ENCODE measurements at regions not wholly inside any gene's neighbourhood (a gene's known extent, or its start where the extent isn't known, plus 50 kb on each side); places are given as distances from the start of the nearest gene placed in this dataset.

DNA sequence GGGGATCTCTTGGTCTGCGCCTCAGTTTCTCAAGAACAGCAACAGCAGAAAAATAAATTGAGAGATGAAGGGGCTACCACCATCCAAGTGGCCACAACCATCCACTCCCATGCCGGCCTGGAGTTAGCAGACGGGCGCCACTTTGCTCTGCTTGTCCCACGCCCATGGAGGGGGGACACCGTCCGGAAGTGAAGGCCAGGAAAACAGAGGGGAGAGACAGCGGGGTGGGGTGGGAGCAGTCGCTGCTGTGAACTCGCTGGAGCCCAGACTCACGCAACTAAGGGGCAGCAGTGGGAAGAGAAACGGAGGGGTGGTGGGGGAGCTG lies 135.4 kb downstream of the KIF20B start:
- H3K9me3 ChIP-seq (ENCODE audit: control insufficient read depth in 2 of 3, insufficient read depth in 1 of 3, low read length in 3 of 3), result no peaks in the 10 kb centered on the region
- no peak overlapping the region for H3K27ac ChIP-seq (ENCODE audit: low read depth in 2 of 2, low read length in 2 of 2)
- H3K27me3 ChIP-seq (ENCODE audit: control insufficient read depth, insufficient read depth, low read length), result no peaks in the 10 kb centered on the region
- H3K4me3 ChIP-seq (ENCODE audit: low read length in 3 of 3), result peak overlapping the region; percentile 55 to 80 (median 76)
- H3K36me3 ChIP-seq (ENCODE audit: control insufficient read depth in 2 of 3, insufficient read depth in 3 of 3, low read length in 3 of 3), result no peaks in the 10 kb centered on the region
- peaks cover 0 to 3% (median 0%) of the 10 kb centered on the region in 3 donors for H3K4me1 ChIP-seq (ENCODE audit: control insufficient read depth in 2 of 3, insufficient read depth in 2 of 3, low read depth in 1 of 3, low read length in 3 of 3)
- H3K9ac ChIP-seq (ENCODE audit: low read length in 3 of 3), result peak overlapping the region in 1 of 3 donors; percentile 65
- TF ChIP-seq, protein P1, sequence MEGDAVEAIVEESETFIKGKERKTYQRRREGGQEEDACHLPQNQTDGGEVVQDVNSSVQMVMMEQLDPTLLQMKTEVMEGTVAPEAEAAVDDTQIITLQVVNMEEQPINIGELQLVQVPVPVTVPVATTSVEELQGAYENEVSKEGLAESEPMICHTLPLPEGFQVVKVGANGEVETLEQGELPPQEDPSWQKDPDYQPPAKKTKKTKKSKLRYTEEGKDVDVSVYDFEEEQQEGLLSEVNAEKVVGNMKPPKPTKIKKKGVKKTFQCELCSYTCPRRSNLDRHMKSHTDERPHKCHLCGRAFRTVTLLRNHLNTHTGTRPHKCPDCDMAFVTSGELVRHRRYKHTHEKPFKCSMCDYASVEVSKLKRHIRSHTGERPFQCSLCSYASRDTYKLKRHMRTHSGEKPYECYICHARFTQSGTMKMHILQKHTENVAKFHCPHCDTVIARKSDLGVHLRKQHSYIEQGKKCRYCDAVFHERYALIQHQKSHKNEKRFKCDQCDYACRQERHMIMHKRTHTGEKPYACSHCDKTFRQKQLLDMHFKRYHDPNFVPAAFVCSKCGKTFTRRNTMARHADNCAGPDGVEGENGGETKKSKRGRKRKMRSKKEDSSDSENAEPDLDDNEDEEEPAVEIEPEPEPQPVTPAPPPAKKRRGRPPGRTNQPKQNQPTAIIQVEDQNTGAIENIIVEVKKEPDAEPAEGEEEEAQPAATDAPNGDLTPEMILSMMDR (IDR thresholded peaks at IDR 0.05; ENCODE audit: borderline replicate concordance, extremely low read depth, insufficient read depth), result no peak
- FAIRE-seq, result no peak
- intact Hi-C loops (cut with DNase I), result no loop called here
- DNase-seq, result no peak

GRCh38 chr10:89837165-89838043 lies 136.0 kb downstream of the KIF20B start:
- intact Hi-C loops (cut with DNase I), result no loop called here
- TF ChIP-seq, protein P1 (IDR thresholded peaks at IDR 0.05; ENCODE audit: borderline replicate concordance, extremely low read depth, insufficient read depth), result no peak
- peak overlapping the region in 1 of 2 donors; percentile 62 for H3K27ac ChIP-seq (ENCODE audit: low read depth in 2 of 2, low read length in 2 of 2)
- FAIRE-seq (no peak), DNase-seq (peak; percentile 71 to 81 (median 75))
- H3K4me1 ChIP-seq (ENCODE audit: control insufficient read depth in 2 of 3, insufficient read depth in 2 of 3, low read depth in 1 of 3, low read length in 3 of 3), result peaks cover 0 to 3% (median 0%) of the 10 kb centered on the region in 3 donors
- peak overlapping the region; percentile 21 to 65 (median 63) for H3K9ac ChIP-seq (ENCODE audit: low read length in 3 of 3)
- H3K4me3 ChIP-seq (ENCODE audit: low read length in 3 of 3), result peak overlapping the region; percentile 55 to 80 (median 76)
- no peaks in the 10 kb centered on the region for H3K9me3 ChIP-seq (ENCODE audit: control insufficient read depth in 2 of 3, insufficient read depth in 1 of 3, low read length in 3 of 3)
- no peaks in the 10 kb centered on the region for H3K27me3 ChIP-seq (ENCODE audit: control insufficient read depth, insufficient read depth, low read length)
- no peaks in the 10 kb centered on the region for H3K36me3 ChIP-seq (ENCODE audit: control insufficient read depth in 2 of 3, insufficient read depth in 3 of 3, low read length in 3 of 3)

- no peak for FAIRE-seq
- Histone ChIP-seq H3K9ac (ENCODE audit: low read length in 3 of 3) (peak overlapping the region in 2 of 3 donors; percentile 26 to 65), H3K4me1 (ENCODE audit: control insufficient read depth in 2 of 3, insufficient read depth in 2 of 3, low read depth in 1 of 3, low read length in 3 of 3) (peaks cover 0 to 3% (median 0%) of the 10 kb centered on the region in 3 donors), H3K27ac (ENCODE audit: low read depth in 2 of 2, low read length in 2 of 2) (peak overlapping the region in 1 of 2 donors; percentile 62), H3K36me3 (ENCODE audit: control insufficient read depth in 2 of 3, insufficient read depth in 3 of 3, low read length in 3 of 3) (no peaks in the 10 kb centered on the region), H3K4me3 (ENCODE audit: low read length in 3 of 3) (peak overlapping the region; percentile 55 to 80 (median 76)), H3K9me3 (ENCODE audit: control insufficient read depth in 2 of 3, insufficient read depth in 1 of 3, low read length in 3 of 3) (no peaks in the 10 kb centered on the region), H3K27me3 (ENCODE audit: control insufficient read depth, insufficient read depth, low read length) (no peaks in the 10 kb centered on the region)
- DNase-seq, result peak in 1 of 5 donors; percentile 56
- TF ChIP-seq, protein P1 (IDR thresholded peaks at IDR 0.05; ENCODE audit: borderline replicate concordance, extremely low read depth, insufficient read depth), result no peak
- intact Hi-C loops (cut with DNase I), result no loop called here
These were observed 136.7 kb downstream of the KIF20B start for GRCh38 chr10:89838044-89838615.

Measured in kidney (tissue), 13 donors.